Calu3 (cell line): ENCODE measurements at regions not wholly inside any gene's neighbourhood (a gene's known extent, or its start where the extent isn't known, plus 50 kb on each side); places are given as distances from the start of the nearest gene placed in this dataset.

Experiments
- BruUV-seq: library from RNA; stranded (reverse); fragments of 400-500 nt; replicated peaks from 2 replicates; lab custom pipeline; 2021; lab: Mats Ljungman, UMichigan
- CTCF ChIA-PET: fragments of 300-600 bp; sonication (Branson Sonifier 250); formaldehyde crosslinking; loops from one replicate; lab custom pipeline; 2022; ENCODE audit warnings: antibody characterized with exemption; lab: Charles Lee
- DNase-seq: peaks from one replicate; pipeline ENCODE4 v3.0.0; 2022
- H3K27ac Mint-ChIP-seq: one replicate; pipeline ENCODE4 v1.8.0; 2022; ENCODE audit warnings: mixed read lengths; ENCODE audit not compliant: unreplicated experiment
- H3K27me3 Mint-ChIP-seq: one replicate; pipeline ENCODE4 v1.8.0; 2022; ENCODE audit warnings: mixed read lengths; ENCODE audit not compliant: unreplicated experiment
- H3K36me3 Mint-ChIP-seq: one replicate; pipeline ENCODE4 v1.8.0; 2022; ENCODE audit warnings: mild to moderate bottlenecking, moderate library complexity, mixed read lengths; ENCODE audit not compliant: insufficient read depth, unreplicated experiment
- H3K4me1 Mint-ChIP-seq: one replicate; pipeline ENCODE4 v1.8.0; 2022; ENCODE audit warnings: mild to moderate bottlenecking, low read depth, mixed read lengths; ENCODE audit not compliant: unreplicated experiment
- H3K4me3 Mint-ChIP-seq: one replicate; pipeline ENCODE4 v1.8.0; 2022; ENCODE audit warnings: mild to moderate bottlenecking, low read depth, moderate library complexity, mixed read lengths; ENCODE audit not compliant: unreplicated experiment
- H3K9me3 Mint-ChIP-seq: one replicate; pipeline ENCODE4 v1.8.0; 2022; ENCODE audit warnings: low read depth, mixed read lengths; ENCODE audit not compliant: unreplicated experiment
- CTCF ChIP-seq: fragments of 200-600 bp; IDR thresholded peaks from one replicate; pipeline ENCODE4 v1.8.0; 2022; ENCODE audit warnings: antibody characterized with exemption; ENCODE audit not compliant: unreplicated experiment
- intact Hi-C: fragments of 100-400 bp; cut with micrococcal nuclease; formaldehyde crosslinking; loops from one replicate; pipeline ENCODE4 v1.10.0; 2022; ENCODE audit not compliant: unreplicated experiment

GRCh38 chr2:147519178-147519577, 325.7 kb upstream of the ACVR2A start:
- H3K27ac Mint-ChIP-seq: no peak overlapping the region
- H3K36me3 Mint-ChIP-seq: no peaks in the 10 kb centered on the region
- DNase-seq: no peak
- no peak for TF ChIP-seq CTCF
- CTCF ChIA-PET: no interaction called here
- H3K4me3 Mint-ChIP-seq: no peak overlapping the region
- no TSS peak for BruUV-seq
- H3K9me3 Mint-ChIP-seq: peaks cover 4% of the 10 kb centered on the region
- H3K4me1 Mint-ChIP-seq: no peaks in the 10 kb centered on the region
- no peaks in the 10 kb centered on the region for H3K27me3 Mint-ChIP-seq
- intact Hi-C loops: no loop called here

- no peak for TF ChIP-seq CTCF
- DNase-seq: no peak
- BruUV-seq: no TSS peak
- Mint-ChIP-seq H3K4me3 (no peak overlapping the region), H3K27me3 (no peaks in the 10 kb centered on the region), H3K27ac (no peak overlapping the region), H3K4me1 (no peaks in the 10 kb centered on the region), H3K36me3 (no peaks in the 10 kb centered on the region), H3K9me3 (no peaks in the 10 kb centered on the region)
- CTCF ChIA-PET: no interaction called here
- intact Hi-C loops: no loop called here
Observed at GRCh38 chr2:147515213-147515612, 329.6 kb upstream of the ACVR2A start.

DNA sequence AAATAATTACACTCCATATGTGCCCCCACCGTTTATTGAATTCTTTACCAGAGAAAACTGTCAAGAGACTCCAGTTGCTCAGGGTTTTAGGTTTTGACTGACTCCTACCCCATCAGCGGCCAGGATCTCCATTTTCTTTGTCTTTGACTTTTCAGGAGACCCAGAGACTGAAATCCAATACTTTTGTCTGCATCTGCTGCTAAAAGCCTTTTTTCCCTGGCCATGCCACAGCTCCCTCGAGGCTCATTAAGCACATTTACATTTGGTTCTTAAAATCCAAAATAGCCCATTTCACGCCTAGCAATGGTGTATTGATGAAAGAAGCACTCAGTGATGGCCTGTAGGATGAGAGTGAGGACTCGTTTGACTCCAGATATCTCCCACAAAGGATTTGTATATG, 332.6 kb upstream of the ACVR2A start:
- H3K4me1 Mint-ChIP-seq: no peaks in the 10 kb centered on the region
- no peak overlapping the region for H3K27ac Mint-ChIP-seq
- BruUV-seq: no TSS peak
- no peaks in the 10 kb centered on the region for H3K36me3 Mint-ChIP-seq
- H3K9me3 Mint-ChIP-seq: no peaks in the 10 kb centered on the region
- H3K27me3 Mint-ChIP-seq: no peaks in the 10 kb centered on the region
- no peak for TF ChIP-seq CTCF
- CTCF ChIA-PET: no interaction called here
- H3K4me3 Mint-ChIP-seq: no peak overlapping the region
- intact Hi-C loops: no loop called here
- no peak for DNase-seq

DNA sequence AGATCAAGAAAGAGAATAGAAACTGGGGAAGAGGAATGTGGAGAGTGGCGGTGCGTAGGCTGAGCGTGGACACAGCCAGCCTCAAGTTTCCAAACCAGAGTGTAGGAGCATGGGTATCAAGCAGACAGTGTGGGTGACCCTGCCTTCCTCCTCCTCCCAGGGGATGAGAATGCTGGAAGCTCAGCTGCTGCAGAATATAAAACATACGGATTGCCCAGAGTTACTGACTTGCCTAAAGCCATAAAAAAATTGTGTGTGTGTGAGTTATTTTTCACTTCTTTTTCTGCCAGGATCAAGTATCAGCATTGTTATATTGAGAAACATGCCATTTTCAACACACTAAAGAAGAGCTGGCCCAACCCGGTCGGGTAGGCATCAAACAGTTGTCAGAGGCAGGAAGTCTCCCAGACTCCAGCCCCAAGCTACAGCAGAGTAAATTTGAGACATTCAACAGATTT, 333.3 kb upstream of the ACVR2A start:
- BruUV-seq: no TSS peak
- H3K27ac Mint-ChIP-seq: no peak overlapping the region
- intact Hi-C loops: no loop called here
- TF ChIP-seq CTCF: no peak
- CTCF ChIA-PET: no interaction called here
- no peaks in the 10 kb centered on the region for H3K4me1 Mint-ChIP-seq
- H3K4me3 Mint-ChIP-seq: no peak overlapping the region
- H3K36me3 Mint-ChIP-seq: no peaks in the 10 kb centered on the region
- no peaks in the 10 kb centered on the region for H3K9me3 Mint-ChIP-seq
- DNase-seq: no peak
- no peaks in the 10 kb centered on the region for H3K27me3 Mint-ChIP-seq

DNA sequence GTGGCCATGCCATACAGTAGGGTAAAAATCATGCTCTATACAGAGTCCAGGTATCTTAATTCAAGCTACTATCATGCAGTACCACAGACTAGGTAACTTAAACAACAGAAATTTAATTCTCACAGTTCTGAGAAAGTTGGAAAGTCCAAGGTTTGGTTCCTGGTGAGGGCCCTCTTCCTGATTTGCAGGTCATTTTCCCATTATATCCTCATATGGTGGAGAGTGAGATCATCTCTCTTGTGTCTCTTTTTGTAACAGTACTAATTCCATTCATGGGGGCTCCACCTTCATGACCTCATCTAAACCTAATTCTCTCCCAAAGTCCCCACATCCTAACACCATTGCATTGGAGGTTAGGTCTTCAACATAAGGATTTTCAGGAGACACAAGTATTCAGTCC, 335.0 kb upstream of the ACVR2A start:
- intact Hi-C loops: no loop called here
- BruUV-seq: no TSS peak
- H3K4me1 Mint-ChIP-seq: no peaks in the 10 kb centered on the region
- no peaks in the 10 kb centered on the region for H3K27me3 Mint-ChIP-seq
- no peaks in the 10 kb centered on the region for H3K36me3 Mint-ChIP-seq
- no peak for DNase-seq
- CTCF ChIA-PET: no interaction called here
- TF ChIP-seq CTCF: no peak
- no peak overlapping the region for H3K4me3 Mint-ChIP-seq
- no peak overlapping the region for H3K27ac Mint-ChIP-seq
- no peaks in the 10 kb centered on the region for H3K9me3 Mint-ChIP-seq
